SK-N-MC (cell line): ENCODE measurements at regions not wholly inside any gene's neighbourhood (a gene's known extent, or its start where the extent isn't known, plus 50 kb on each side); places are given as distances from the start of the nearest gene placed in this dataset.

Experiments
- DNase-seq: peaks from one replicate; pipeline ENCODE4 v3.0.0-alpha.2; 2011; ENCODE audit warnings: low read depth, low spot score
- H3K27ac ChIP-seq: fragments of 200-600 bp; sonication (generic); 2 replicates; pipeline ENCODE4 v1.5.1; 2016; ENCODE audit warnings: mixed run types
- H3K36me3 ChIP-seq: fragments of 200-600 bp; sonication (generic); 2 replicates; pipeline ENCODE4 v1.6.1; 2017; ENCODE audit warnings: antibody characterized with exemption, low read length, mixed read lengths; ENCODE audit not compliant: insufficient read depth
- H3K4me3 ChIP-seq: fragments of 200-600 bp; sonication (generic); 2 replicates; pipeline ENCODE4 v1.5.1; 2016
- H3K9ac ChIP-seq: fragments of 200-600 bp; sonication (generic); 2 replicates; pipeline ENCODE4 v1.8.0; 2017; ENCODE audit warnings: mixed run types, mixed read lengths; ENCODE audit not compliant: insufficient read length
- H3K9me3 ChIP-seq: fragments of 200-600 bp; sonication (generic); 2 replicates; pipeline ENCODE4 v1.6.1; 2017; ENCODE audit warnings: low read depth, mild to moderate bottlenecking, antibody characterized with exemption, low read length, moderate library complexity, mixed read lengths
- EZH2 ChIP-seq: fragments of 200-600 bp; sonication (generic); IDR thresholded peaks from one replicate; pipeline ENCODE4 v1.6.1; 2017; ENCODE audit warnings: antibody characterized with exemption
- FOXP2 ChIP-seq: optimal IDR thresholded peaks from 2 replicates; pipeline ENCODE3; 2011; ENCODE audit warnings: mild to moderate bottlenecking, moderate library complexity; ENCODE audit not compliant: insufficient read depth; ENCODE audit errors: extremely low read length, control extremely low read depth
- POLR2AphosphoS5 ChIP-seq: IDR thresholded peaks from 2 replicates; pipeline ENCODE4 v1.6.1; 2012; ENCODE audit warnings: mild to moderate bottlenecking, low read depth, low read length, borderline replicate concordance

- DNase-seq, result no peak
- H3K4me3 ChIP-seq, result no peak overlapping the region
- no peak for TF ChIP-seq POLR2AphosphoS5
- TF ChIP-seq EZH2, result no peak
- TF ChIP-seq FOXP2, result no peak
- no peak overlapping the region for H3K9ac ChIP-seq
- no peak overlapping the region for H3K27ac ChIP-seq
- H3K9me3 ChIP-seq, result no peaks in the 10 kb centered on the region
- H3K36me3 ChIP-seq, result no peaks in the 10 kb centered on the region
These were observed 204.5 kb upstream of the LRATD1 start for GRCh38 chr2:14428056-14428455.

GRCh38 chr2:14433946-14434495 is 198.5 kb upstream of the LRATD1 start:
- TF ChIP-seq FOXP2 (no peak), EZH2 (no peak), POLR2AphosphoS5 (no peak)
- Histone ChIP-seq H3K9ac (no peak overlapping the region), H3K36me3 (no peaks in the 10 kb centered on the region), H3K4me3 (no peak overlapping the region), H3K9me3 (no peaks in the 10 kb centered on the region), H3K27ac (no peak overlapping the region)
- no peak for DNase-seq

GRCh38 chr2:14445670-14446069 is 186.8 kb upstream of the LRATD1 start:
- H3K36me3 ChIP-seq, result no peaks in the 10 kb centered on the region
- no peak overlapping the region for H3K27ac ChIP-seq
- DNase-seq, result no peak
- TF ChIP-seq EZH2, result no peak
- no peak for TF ChIP-seq FOXP2
- no peak for TF ChIP-seq POLR2AphosphoS5
- H3K9me3 ChIP-seq, result no peaks in the 10 kb centered on the region
- no peak overlapping the region for H3K9ac ChIP-seq
- no peak overlapping the region for H3K4me3 ChIP-seq

- Histone ChIP-seq H3K9me3 (no peaks in the 10 kb centered on the region), H3K36me3 (no peaks in the 10 kb centered on the region), H3K9ac (no peak overlapping the region), H3K4me3 (no peak overlapping the region), H3K27ac (no peak overlapping the region)
- no peak for DNase-seq
- TF ChIP-seq FOXP2 (no peak), EZH2 (no peak), POLR2AphosphoS5 (no peak)
These were observed 184.2 kb upstream of the LRATD1 start for GRCh38 chr2:14448340-14448739.

- DNase-seq, result no peak
- Histone ChIP-seq H3K4me3 (no peak overlapping the region), H3K9ac (no peak overlapping the region), H3K9me3 (no peaks in the 10 kb centered on the region), H3K36me3 (no peaks in the 10 kb centered on the region), H3K27ac (no peak overlapping the region)
- no peak for TF ChIP-seq FOXP2
These were observed 181.2 kb upstream of the LRATD1 start for GRCh38 chr2:14451312-14451711.

GRCh38 chr2:14454202-14454601 is 178.3 kb upstream of the LRATD1 start:
- no peak for DNase-seq
- H3K9ac ChIP-seq, result no peak overlapping the region
- H3K9me3 ChIP-seq, result no peaks in the 10 kb centered on the region
- H3K4me3 ChIP-seq, result no peak overlapping the region
- no peaks in the 10 kb centered on the region for H3K36me3 ChIP-seq
- H3K27ac ChIP-seq, result no peak overlapping the region
- TF ChIP-seq EZH2 (no peak), FOXP2 (no peak), POLR2AphosphoS5 (no peak)

GRCh38 chr2:14459786-14460325 is 172.7 kb upstream of the LRATD1 start:
- DNase-seq, result no peak
- Histone ChIP-seq H3K27ac (no peak overlapping the region), H3K9ac (no peak overlapping the region), H3K36me3 (no peaks in the 10 kb centered on the region), H3K4me3 (no peak overlapping the region), H3K9me3 (no peaks in the 10 kb centered on the region)
- TF ChIP-seq EZH2, result no peak
- no peak for TF ChIP-seq POLR2AphosphoS5
- no peak for TF ChIP-seq FOXP2

- H3K36me3 ChIP-seq, result no peaks in the 10 kb centered on the region
- H3K9ac ChIP-seq, result no peak overlapping the region
- no peak overlapping the region for H3K27ac ChIP-seq
- H3K9me3 ChIP-seq, result no peaks in the 10 kb centered on the region
- DNase-seq, result no peak
- no peak for TF ChIP-seq EZH2
- TF ChIP-seq FOXP2, result no peak
- TF ChIP-seq POLR2AphosphoS5, result no peak
- no peak overlapping the region for H3K4me3 ChIP-seq
These were observed 156.5 kb upstream of the LRATD1 start for GRCh38 chr2:14475994-14476393.

- no peak overlapping the region for H3K4me3 ChIP-seq
- H3K27ac ChIP-seq, result no peak overlapping the region
- H3K36me3 ChIP-seq, result no peaks in the 10 kb centered on the region
- no peaks in the 10 kb centered on the region for H3K9me3 ChIP-seq
- DNase-seq, result no peak
- TF ChIP-seq POLR2AphosphoS5, result no peak
- TF ChIP-seq FOXP2, result no peak
- TF ChIP-seq EZH2, result no peak
- no peak overlapping the region for H3K9ac ChIP-seq
These were observed 153.0 kb upstream of the LRATD1 start for GRCh38 chr2:14479486-14479885.
